ENCODE measurements at regions not wholly inside any gene's neighbourhood (a gene's known extent, or its start where the extent isn't known, plus 50 kb on each side); places are given as distances from the start of the nearest gene placed in this dataset.

GRCh38 chr12:11553871-11554533, 95.5 kb upstream of the ETV6 start:
- peak in 1 of 2 donors; percentile 36 for DNase-seq

GRCh38 chr12:11555195-11555594, 94.3 kb upstream of the ETV6 start:
- no peak overlapping the region for H3K27ac ChIP-seq
- no peaks in the 10 kb centered on the region for H3K27me3 ChIP-seq
- ATAC-seq (ENCODE audit: low FRiP score in 2 of 2) (no peak), DNase-seq (no peak)
- WGBS, 2 donors: 89 to 94% methylated on average over 7 of the region's 7 CpGs
- H3K9me3 ChIP-seq: no peaks in the 10 kb centered on the region
- TF ChIP-seq POLR2A (IDR thresholded peaks at IDR 0.05) (no peak), EP300 (IDR thresholded peaks at IDR 0.05) (no peak), CTCF (IDR thresholded peaks at IDR 0.05) (no peak)
- H3K4me1 ChIP-seq: peaks cover 0 to 10% (median 5%) of the 10 kb centered on the region in 4 donors
- no peaks in the 10 kb centered on the region for H3K36me3 ChIP-seq
- H3K4me3 ChIP-seq: no peak overlapping the region

More at GRCh38 chr12:11553871-11554533, 95.5 kb upstream of the ETV6 start:
- no peak overlapping the region for H3K27ac ChIP-seq
- H3K9me3 ChIP-seq: no peaks in the 10 kb centered on the region
- TF ChIP-seq POLR2AphosphoS5 (IDR thresholded peaks at IDR 0.05) (no peak), EP300 (IDR thresholded peaks at IDR 0.05) (no peak), CTCF (IDR thresholded peaks at IDR 0.05) (peak; percentile 22 to 58 (median 50)), POLR2A (IDR thresholded peaks at IDR 0.05) (no peak)
- H3K4me3 ChIP-seq: no peak overlapping the region
- H3K36me3 ChIP-seq: no peaks in the 10 kb centered on the region
- H3K27me3 ChIP-seq: no peaks in the 10 kb centered on the region
- H3K4me1 ChIP-seq: peaks cover 0 to 10% (median 5%) of the 10 kb centered on the region in 4 donors
- peak in 1 of 2 donors; percentile 71 for ATAC-seq (ENCODE audit: low FRiP score in 2 of 2)
- WGBS, 2 donors: 18 to 25% methylated on average over 9 of the region's 9 CpGs

- 25 to 43% methylated on average over 11 of the region's 11 CpGs for WGBS, 2 donors
- ATAC-seq (ENCODE audit: low FRiP score in 2 of 2) (peak; percentile 56 to 59), DNase-seq (no peak)
- no peaks in the 10 kb centered on the region for H3K36me3 ChIP-seq
- TF ChIP-seq EP300 (IDR thresholded peaks at IDR 0.05) (no peak), POLR2AphosphoS5 (IDR thresholded peaks at IDR 0.05) (no peak), POLR2A (IDR thresholded peaks at IDR 0.05) (no peak), CTCF (IDR thresholded peaks at IDR 0.05) (no peak)
- H3K9me3 ChIP-seq: no peaks in the 10 kb centered on the region
- H3K27me3 ChIP-seq: no peaks in the 10 kb centered on the region
- H3K27ac ChIP-seq: no peak overlapping the region
- H3K4me3 ChIP-seq: peak overlapping the region in 3 of 4 donors; percentile 5 to 38 (median 12)
- peaks cover 0 to 10% (median 5%) of the 10 kb centered on the region in 4 donors for H3K4me1 ChIP-seq
Observed at GRCh38 chr12:11555743-11556625, 93.5 kb upstream of the ETV6 start.

GRCh38 chr12:11556682-11557081, 92.8 kb upstream of the ETV6 start:
- ATAC-seq (ENCODE audit: low FRiP score in 2 of 2) (no peak), DNase-seq (no peak)
- peak overlapping the region in 1 of 4 donors; percentile 5 for H3K4me3 ChIP-seq
- TF ChIP-seq EP300 (IDR thresholded peaks at IDR 0.05) (no peak), POLR2AphosphoS5 (IDR thresholded peaks at IDR 0.05) (no peak), CTCF (IDR thresholded peaks at IDR 0.05) (no peak), POLR2A (IDR thresholded peaks at IDR 0.05) (no peak)
- H3K27me3 ChIP-seq: no peaks in the 10 kb centered on the region
- H3K36me3 ChIP-seq: no peaks in the 10 kb centered on the region
- H3K27ac ChIP-seq: no peak overlapping the region
- 34 to 49% methylated on average over 6 of the region's 6 CpGs for WGBS, 2 donors
- peaks cover 0 to 10% (median 5%) of the 10 kb centered on the region in 4 donors for H3K4me1 ChIP-seq
- H3K9me3 ChIP-seq: no peaks in the 10 kb centered on the region

Data from upper lobe of left lung (tissue), 6 donors.